Astrocyte (in vitro differentiated cells and primary cell): ENCODE measurements at regions not wholly inside any gene's neighbourhood (a gene's known extent, or its start where the extent isn't known, plus 50 kb on each side); places are given as distances from the start of the nearest gene placed in this dataset.

ENCODE experiments used
- CTCF ChIP-seq: IDR thresholded peaks from 2 replicates; pipeline ENCODE4 v1.5.1; 2011; ENCODE audit warnings: low read depth, mild to moderate bottlenecking, inconsistent platforms, low read length, moderate library complexity; ENCODE audit not compliant: insufficient read depth
- EZH2 ChIP-seq: IDR thresholded peaks from 2 replicates; pipeline ENCODE4 v1.6.1; 2012; ENCODE audit warnings: mild to moderate bottlenecking, low read length, inconsistent platforms; ENCODE audit not compliant: insufficient read depth

DNA sequence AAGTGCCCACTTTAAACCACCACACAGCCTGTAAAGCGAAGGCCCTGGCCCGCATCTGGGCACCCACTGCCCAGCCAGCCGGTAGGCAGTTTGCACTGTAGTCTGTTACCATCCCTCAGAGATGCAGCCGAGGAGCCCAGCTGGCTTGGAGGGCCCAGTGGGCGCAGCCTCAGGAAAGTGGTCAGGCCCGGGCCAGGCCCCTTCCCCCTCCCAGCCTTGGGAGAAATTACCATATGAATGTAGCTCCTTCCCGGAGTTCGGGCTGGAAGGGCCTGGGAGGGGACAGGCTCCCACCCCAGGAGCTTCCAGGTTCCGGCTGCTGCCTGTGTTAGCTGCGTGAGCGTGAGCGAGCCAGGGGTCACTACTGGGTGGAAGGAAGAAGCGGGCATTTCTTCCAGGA is 325.4 kb downstream of the SEC14L1 start:
- TF ChIP-seq CTCF (no peak), EZH2 (no peak)
